Astrocyte (in vitro differentiated cells and primary cell): ENCODE measurements at regions not wholly inside any gene's neighbourhood (a gene's known extent, or its start where the extent isn't known, plus 50 kb on each side); places are given as distances from the start of the nearest gene placed in this dataset.

Experiments used
- DNase-seq: peaks from one replicate; pipeline ENCODE4 v3.0.0-alpha.2; 2010; ENCODE audit warnings: low read depth
- FAIRE-seq: peaks from 2 replicates; lab custom pipeline; 2011; peaks lifted over from hg19 to GRCh38; lab: Jason Lieb, UNC
- H2AFZ ChIP-seq: 2 replicates; pipeline ENCODE4 v1.6.0; 2012; ENCODE audit warnings: low read depth, low read length, inconsistent platforms
- H3K27ac ChIP-seq: 2 replicates; pipeline ENCODE4 v1.5.1; 2011; ENCODE audit warnings: low read depth, low read length, inconsistent platforms
- H3K27me3 ChIP-seq: 2 replicates; pipeline ENCODE4 v1.6.0; 2011; ENCODE audit warnings: low read length, inconsistent platforms; ENCODE audit not compliant: insufficient read depth
- H3K36me3 ChIP-seq: 2 replicates; pipeline ENCODE4 v1.5.1; 2011; ENCODE audit warnings: low read length, inconsistent platforms; ENCODE audit not compliant: insufficient read depth
- H3K4me1 ChIP-seq: 2 replicates; pipeline ENCODE4 v1.5.1; 2011; ENCODE audit warnings: low read length, inconsistent platforms; ENCODE audit not compliant: insufficient read depth
- H3K4me2 ChIP-seq: 2 replicates; pipeline ENCODE4 v1.6.0; 2012; ENCODE audit warnings: low read length, inconsistent platforms
- H3K4me3 ChIP-seq: 2 replicates; pipeline ENCODE4 v1.5.1; 2011; ENCODE audit warnings: low read depth, mild to moderate bottlenecking, low read length, inconsistent platforms; ENCODE audit not compliant: insufficient read depth
- H3K79me2 ChIP-seq: 2 replicates; pipeline ENCODE4 v1.6.0; 2012; ENCODE audit warnings: mild to moderate bottlenecking, low read length, inconsistent platforms; ENCODE audit not compliant: insufficient read depth
- H3K9ac ChIP-seq: 2 replicates; pipeline ENCODE4 v1.6.0; 2012; ENCODE audit warnings: mild to moderate bottlenecking, low read length, inconsistent platforms
- H3K9me3 ChIP-seq: 2 replicates; pipeline ENCODE4 v1.5.1; 2012; ENCODE audit warnings: low read depth, mild to moderate bottlenecking, low read length, inconsistent platforms; ENCODE audit not compliant: insufficient read depth
- H4K20me1 ChIP-seq: 2 replicates; pipeline ENCODE4 v1.6.0; 2012; ENCODE audit warnings: low read length, inconsistent platforms; ENCODE audit not compliant: insufficient read depth
- H3K27ac Mint-ChIP-seq: one replicate; pipeline ENCODE4 v1.8.0; 2021; ENCODE audit warnings: mild to moderate bottlenecking, mixed read lengths; ENCODE audit not compliant: unreplicated experiment
- H3K27me3 Mint-ChIP-seq: one replicate; pipeline ENCODE4 v1.8.0; 2021; ENCODE audit warnings: low read depth, mixed read lengths; ENCODE audit not compliant: unreplicated experiment
- H3K36me3 Mint-ChIP-seq: one replicate; pipeline ENCODE4 v1.8.0; 2021; ENCODE audit warnings: low read depth, mixed read lengths; ENCODE audit not compliant: unreplicated experiment
- H3K4me1 Mint-ChIP-seq: one replicate; pipeline ENCODE4 v1.8.0; 2021; ENCODE audit warnings: low read depth, mixed read lengths; ENCODE audit not compliant: unreplicated experiment
- H3K4me3 Mint-ChIP-seq: one replicate; pipeline ENCODE4 v1.8.0; 2021; ENCODE audit warnings: mild to moderate bottlenecking, moderate library complexity, mixed read lengths; ENCODE audit not compliant: unreplicated experiment
- H3K9me3 Mint-ChIP-seq: one replicate; pipeline ENCODE4 v1.8.0; 2021; ENCODE audit warnings: mild to moderate bottlenecking, mixed read lengths; ENCODE audit not compliant: unreplicated experiment
- EZH2 ChIP-seq: IDR thresholded peaks from 2 replicates; pipeline ENCODE4 v1.6.1; 2012; ENCODE audit warnings: mild to moderate bottlenecking, low read length, inconsistent platforms; ENCODE audit not compliant: insufficient read depth
- TF ChIP-seq, protein P1 (sequence below): IDR thresholded peaks from 2 replicates; pipeline ENCODE4 v1.5.1; 2011; ENCODE audit warnings: low read depth, mild to moderate bottlenecking, inconsistent platforms, low read length, moderate library complexity; ENCODE audit not compliant: insufficient read depth

DNA sequence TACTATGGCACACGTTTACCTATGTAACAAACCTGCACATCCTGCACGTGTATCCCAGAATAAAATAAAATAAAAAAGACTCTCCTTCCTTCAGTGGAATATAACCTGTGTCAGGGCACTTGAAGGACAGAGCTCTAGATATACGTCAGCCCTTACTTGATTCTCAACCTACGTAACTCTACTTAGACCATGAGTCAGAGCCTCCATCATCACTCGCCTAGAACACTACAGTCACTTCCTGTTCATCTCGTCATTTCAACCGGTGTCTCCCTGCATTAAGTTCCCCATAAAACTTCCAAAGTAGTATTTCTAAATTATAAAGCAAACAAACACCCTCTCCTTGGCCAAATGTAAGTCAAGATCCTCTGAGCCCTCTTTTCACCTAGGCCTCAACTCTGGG lies 243.5 kb upstream of the CCNG1 start:
- Histone ChIP-seq H3K4me3 (no peak overlapping the region), H3K36me3 (no peaks in the 10 kb centered on the region), H4K20me1 (no peaks in the 10 kb centered on the region), H3K9me3 (no peaks in the 10 kb centered on the region), H3K27me3 (no peaks in the 10 kb centered on the region), H3K79me2 (no peaks in the 10 kb centered on the region), H3K4me2 (no peak overlapping the region), H3K9ac (no peak overlapping the region), H3K27ac (no peak overlapping the region), H2AFZ (no peak overlapping the region), H3K4me1 (no peaks in the 10 kb centered on the region)
- TF ChIP-seq EZH2 = no peak
- TF ChIP-seq, protein P1, sequence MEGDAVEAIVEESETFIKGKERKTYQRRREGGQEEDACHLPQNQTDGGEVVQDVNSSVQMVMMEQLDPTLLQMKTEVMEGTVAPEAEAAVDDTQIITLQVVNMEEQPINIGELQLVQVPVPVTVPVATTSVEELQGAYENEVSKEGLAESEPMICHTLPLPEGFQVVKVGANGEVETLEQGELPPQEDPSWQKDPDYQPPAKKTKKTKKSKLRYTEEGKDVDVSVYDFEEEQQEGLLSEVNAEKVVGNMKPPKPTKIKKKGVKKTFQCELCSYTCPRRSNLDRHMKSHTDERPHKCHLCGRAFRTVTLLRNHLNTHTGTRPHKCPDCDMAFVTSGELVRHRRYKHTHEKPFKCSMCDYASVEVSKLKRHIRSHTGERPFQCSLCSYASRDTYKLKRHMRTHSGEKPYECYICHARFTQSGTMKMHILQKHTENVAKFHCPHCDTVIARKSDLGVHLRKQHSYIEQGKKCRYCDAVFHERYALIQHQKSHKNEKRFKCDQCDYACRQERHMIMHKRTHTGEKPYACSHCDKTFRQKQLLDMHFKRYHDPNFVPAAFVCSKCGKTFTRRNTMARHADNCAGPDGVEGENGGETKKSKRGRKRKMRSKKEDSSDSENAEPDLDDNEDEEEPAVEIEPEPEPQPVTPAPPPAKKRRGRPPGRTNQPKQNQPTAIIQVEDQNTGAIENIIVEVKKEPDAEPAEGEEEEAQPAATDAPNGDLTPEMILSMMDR = no peak
- no peaks in the 10 kb centered on the region for H3K36me3 Mint-ChIP-seq
- H3K4me3 Mint-ChIP-seq = no peak overlapping the region
- DNase-seq (no peak), FAIRE-seq (no peak)
- H3K4me1 Mint-ChIP-seq = peaks cover 9% of the 10 kb centered on the region
- H3K27me3 Mint-ChIP-seq = no peaks in the 10 kb centered on the region
- H3K27ac Mint-ChIP-seq = no peak overlapping the region
- H3K9me3 Mint-ChIP-seq = no peaks in the 10 kb centered on the region

DNA sequence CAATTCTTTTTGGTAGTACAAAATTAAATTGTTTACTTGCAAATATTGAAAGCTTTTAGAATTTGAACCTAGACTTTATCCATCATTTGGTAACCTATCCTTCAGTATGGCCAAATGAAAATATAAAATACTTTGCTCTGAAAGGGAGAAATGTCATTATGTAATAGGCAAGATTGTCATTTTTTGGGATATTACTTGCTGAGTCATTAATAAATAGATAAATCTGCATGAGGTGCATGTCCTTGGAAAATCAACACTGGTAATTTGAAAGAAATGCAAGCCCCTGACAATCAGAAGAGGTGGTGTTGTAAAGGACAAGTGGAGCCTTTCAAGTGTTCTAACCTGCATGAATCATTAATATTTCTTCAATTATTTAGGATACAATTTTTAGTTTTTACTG lies 231.8 kb upstream of the CCNG1 start:
- no peaks in the 10 kb centered on the region for H3K36me3 Mint-ChIP-seq
- H3K27me3 ChIP-seq = no peaks in the 10 kb centered on the region
- H3K27ac ChIP-seq = no peak overlapping the region
- H3K4me3 ChIP-seq = no peak overlapping the region
- no peaks in the 10 kb centered on the region for H3K9me3 Mint-ChIP-seq
- FAIRE-seq = no peak
- H3K27ac Mint-ChIP-seq = no peak overlapping the region
- no peak overlapping the region for H3K4me2 ChIP-seq
- TF ChIP-seq, protein P1 = no peak
- no peak for TF ChIP-seq EZH2
- no peaks in the 10 kb centered on the region for H3K79me2 ChIP-seq
- H2AFZ ChIP-seq = no peak overlapping the region
- no peak overlapping the region for H3K9ac ChIP-seq
- H3K36me3 ChIP-seq = no peaks in the 10 kb centered on the region
- no peaks in the 10 kb centered on the region for H3K27me3 Mint-ChIP-seq
- no peaks in the 10 kb centered on the region for H3K9me3 ChIP-seq
- no peaks in the 10 kb centered on the region for H4K20me1 ChIP-seq
- H3K4me3 Mint-ChIP-seq = no peak overlapping the region
- no peak for DNase-seq
- no peaks in the 10 kb centered on the region for H3K4me1 ChIP-seq
- H3K4me1 Mint-ChIP-seq = no peaks in the 10 kb centered on the region

DNA sequence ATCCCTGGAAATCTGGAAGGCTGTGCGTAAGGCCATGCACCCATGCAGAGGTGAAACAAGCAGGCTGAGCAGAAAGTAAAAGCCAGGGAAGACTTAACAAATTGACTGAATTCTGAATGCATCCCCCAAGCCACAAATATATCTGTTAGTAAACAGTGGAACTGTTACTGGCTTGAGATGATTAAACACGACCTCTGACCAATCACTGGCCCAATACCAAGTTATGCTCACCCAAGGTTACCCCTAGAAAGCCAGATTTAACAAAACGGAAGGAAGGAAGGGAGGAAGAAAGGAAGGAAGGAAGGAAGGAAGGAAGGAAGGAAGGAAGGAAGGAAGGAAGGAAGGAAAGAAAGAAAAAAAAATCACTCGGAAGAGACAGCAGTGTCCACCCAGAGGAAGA lies 215.8 kb upstream of the CCNG1 start:
- no peak overlapping the region for H2AFZ ChIP-seq
- FAIRE-seq = no peak
- no peaks in the 10 kb centered on the region for H3K4me1 ChIP-seq
- H3K4me3 Mint-ChIP-seq = no peak overlapping the region
- H3K27me3 ChIP-seq = no peaks in the 10 kb centered on the region
- no peak overlapping the region for H3K4me2 ChIP-seq
- no peak overlapping the region for H3K4me3 ChIP-seq
- H3K4me1 Mint-ChIP-seq = no peaks in the 10 kb centered on the region
- no peak overlapping the region for H3K27ac ChIP-seq
- TF ChIP-seq, protein P1 = no peak
- no peak for TF ChIP-seq EZH2
- H4K20me1 ChIP-seq = no peaks in the 10 kb centered on the region
- H3K36me3 Mint-ChIP-seq = no peaks in the 10 kb centered on the region
- H3K9ac ChIP-seq = no peak overlapping the region
- no peaks in the 10 kb centered on the region for H3K9me3 ChIP-seq
- H3K79me2 ChIP-seq = no peaks in the 10 kb centered on the region
- no peak overlapping the region for H3K27ac Mint-ChIP-seq
- no peaks in the 10 kb centered on the region for H3K9me3 Mint-ChIP-seq
- H3K36me3 ChIP-seq = no peaks in the 10 kb centered on the region
- no peaks in the 10 kb centered on the region for H3K27me3 Mint-ChIP-seq
- no peak for DNase-seq
